MM.1S (cell line): ENCODE measurements at regions not wholly inside any gene's neighbourhood (a gene's known extent, or its start where the extent isn't known, plus 50 kb on each side); places are given as distances from the start of the nearest gene placed in this dataset.

Source experiments
- DNase-seq: peaks from one replicate; pipeline ENCODE4 v3.0.0-alpha.2; 2015
- H2AFZ ChIP-seq: fragments of 300-600 bp; sonication (generic); 2 replicates; pipeline ENCODE4 v1.6.0; 2016; ENCODE audit warnings: antibody characterized with exemption, low read length
- H3F3A ChIP-seq: fragments of 300-600 bp; sonication (generic); 2 replicates; pipeline ENCODE4 v1.6.1; 2016; ENCODE audit warnings: mild to moderate bottlenecking, antibody characterized with exemption, low read length, moderate library complexity, mixed read lengths; ENCODE audit not compliant: insufficient read depth
- H3K27ac ChIP-seq: fragments of 300-600 bp; sonication (generic); 2 replicates; pipeline ENCODE4 v1.5.1; 2016; ENCODE audit warnings: mild to moderate bottlenecking, low read length
- H3K27me3 ChIP-seq: fragments of 300-600 bp; sonication (generic); replicated peaks from 2 replicates; pipeline ENCODE4 v1.6.0; 2016; ENCODE audit warnings: low read length; ENCODE audit not compliant: insufficient read depth
- H3K36me3 ChIP-seq: fragments of 300-600 bp; sonication (generic); replicated peaks from 2 replicates; pipeline ENCODE4 v1.6.1; 2016; ENCODE audit warnings: mild to moderate bottlenecking, low read length, mixed read lengths; ENCODE audit not compliant: insufficient read depth
- H3K4me1 ChIP-seq: fragments of 300-600 bp; sonication (generic); 2 replicates; pipeline ENCODE4 v1.6.1; 2016; ENCODE audit warnings: low read length, mixed read lengths
- H3K4me2 ChIP-seq: fragments of 300-600 bp; sonication (generic); 2 replicates; pipeline ENCODE4 v1.6.0; 2016; ENCODE audit warnings: low read depth, low read length
- H3K4me3 ChIP-seq: fragments of 300-600 bp; sonication (generic); 2 replicates; pipeline ENCODE4 v1.5.1; 2016; ENCODE audit warnings: low read length, mixed read lengths
- H3K79me2 ChIP-seq: fragments of 300-600 bp; sonication (generic); 2 replicates; pipeline ENCODE4 v1.6.1; 2016; ENCODE audit warnings: mixed run types, low read length, mixed read lengths
- H3K9ac ChIP-seq: fragments of 300-600 bp; sonication (generic); 2 replicates; pipeline ENCODE4 v1.6.1; 2016; ENCODE audit warnings: low read length, mixed read lengths
- H3K9me2 ChIP-seq: fragments of 300-600 bp; sonication (generic); replicated peaks from 2 replicates; pipeline ENCODE4 v1.6.1; 2016; ENCODE audit warnings: mild to moderate bottlenecking, low read length, mixed read lengths; ENCODE audit not compliant: insufficient read depth
- H3K9me3 ChIP-seq: fragments of 300-600 bp; sonication (generic); replicated peaks from 2 replicates; pipeline ENCODE4 v1.6.1; 2016; ENCODE audit warnings: mild to moderate bottlenecking, low read length, mixed read lengths; ENCODE audit not compliant: insufficient read depth
- H4K20me1 ChIP-seq: fragments of 300-600 bp; sonication (generic); 2 replicates; pipeline ENCODE4 v1.6.1; 2016; ENCODE audit warnings: mild to moderate bottlenecking, low read length, moderate library complexity, mixed read lengths; ENCODE audit not compliant: insufficient read depth
- CTCF ChIP-seq: fragments of 300-600 bp; sonication (generic); IDR thresholded peaks from 2 replicates; pipeline ENCODE4 v1.5.1; 2016; ENCODE audit warnings: antibody characterized with exemption, low read length, mixed read lengths
- EZH2 ChIP-seq: fragments of 300-600 bp; sonication (generic); optimal IDR thresholded peaks from 2 replicates; pipeline ENCODE3; 2017; ENCODE audit warnings: low read depth, mild to moderate bottlenecking, antibody characterized with exemption, low read length, mixed read lengths
- EZH2phosphoT487 ChIP-seq: fragments of 300-600 bp; sonication (generic); IDR thresholded peaks from 2 replicates; pipeline ENCODE4 v1.6.1; 2018; ENCODE audit warnings: antibody characterized with exemption, low read length

- no peak for TF ChIP-seq EZH2
- no peak for TF ChIP-seq CTCF
- no peak for TF ChIP-seq EZH2phosphoT487
- H3K9me2 ChIP-seq: no peaks in the 10 kb centered on the region
- H3K4me2 ChIP-seq: no peak overlapping the region
- no peak overlapping the region for H3K9ac ChIP-seq
- no peaks in the 10 kb centered on the region for H3F3A ChIP-seq
- H3K4me1 ChIP-seq: no peaks in the 10 kb centered on the region
- no peaks in the 10 kb centered on the region for H4K20me1 ChIP-seq
- H2AFZ ChIP-seq: no peak overlapping the region
- DNase-seq: no peak
- no peak overlapping the region for H3K4me3 ChIP-seq
- H3K27ac ChIP-seq: no peak overlapping the region
- no peaks in the 10 kb centered on the region for H3K27me3 ChIP-seq
- no peaks in the 10 kb centered on the region for H3K9me3 ChIP-seq
- no peaks in the 10 kb centered on the region for H3K36me3 ChIP-seq
- H3K79me2 ChIP-seq: no peaks in the 10 kb centered on the region
These were observed 76.2 kb upstream of the PRICKLE2 start for GRCh38 chr3:64301476-64301875.

GRCh38 chr3:64300790-64301423 lies 75.6 kb upstream of the PRICKLE2 start:
- no peak for DNase-seq
- H3F3A ChIP-seq: no peaks in the 10 kb centered on the region
- H3K79me2 ChIP-seq: no peaks in the 10 kb centered on the region
- no peak overlapping the region for H3K27ac ChIP-seq
- TF ChIP-seq EZH2phosphoT487 (no peak), CTCF (no peak), EZH2 (no peak)
- no peaks in the 10 kb centered on the region for H3K4me1 ChIP-seq
- no peak overlapping the region for H3K4me3 ChIP-seq
- no peaks in the 10 kb centered on the region for H4K20me1 ChIP-seq
- no peaks in the 10 kb centered on the region for H3K27me3 ChIP-seq
- no peak overlapping the region for H2AFZ ChIP-seq
- no peaks in the 10 kb centered on the region for H3K9me3 ChIP-seq
- H3K4me2 ChIP-seq: no peak overlapping the region
- H3K36me3 ChIP-seq: no peaks in the 10 kb centered on the region
- no peaks in the 10 kb centered on the region for H3K9me2 ChIP-seq
- no peak overlapping the region for H3K9ac ChIP-seq

GRCh38 chr3:64299206-64299605 lies 73.9 kb upstream of the PRICKLE2 start:
- H3K4me1 ChIP-seq: no peaks in the 10 kb centered on the region
- H2AFZ ChIP-seq: no peak overlapping the region
- no peak overlapping the region for H3K27ac ChIP-seq

More at GRCh38 chr3:64299206-64299605, 73.9 kb upstream of the PRICKLE2 start:
- H3K9me3 ChIP-seq: no peaks in the 10 kb centered on the region
- no peaks in the 10 kb centered on the region for H3K79me2 ChIP-seq
- H3K9ac ChIP-seq: no peak overlapping the region
- no peaks in the 10 kb centered on the region for H3K9me2 ChIP-seq
- DNase-seq: no peak
- H3K4me2 ChIP-seq: no peak overlapping the region
- no peaks in the 10 kb centered on the region for H3K27me3 ChIP-seq
- no peaks in the 10 kb centered on the region for H3F3A ChIP-seq
- no peak for TF ChIP-seq EZH2phosphoT487
- TF ChIP-seq EZH2: no peak
- TF ChIP-seq CTCF: no peak
- H3K4me3 ChIP-seq: no peak overlapping the region
- H4K20me1 ChIP-seq: no peaks in the 10 kb centered on the region
- no peaks in the 10 kb centered on the region for H3K36me3 ChIP-seq
